Mesodermal cell (in vitro differentiated cells): ENCODE measurements at regions not wholly inside any gene's neighbourhood (a gene's known extent, or its start where the extent isn't known, plus 50 kb on each side); places are given as distances from the start of the nearest gene placed in this dataset.
"Not testable (repeated sequence)": the region's sequence is repeated elsewhere in the genome, so short reads cannot be mapped to it uniquely, and the experiment has no call there.

Experiments used
- H3K27ac ChIP-seq: 2 replicates; pipeline ENCODE4 v1.7.0; 2013; ENCODE audit warnings: mild to moderate bottlenecking, low read depth, low read length, moderate library complexity; ENCODE audit not compliant: severe bottlenecking
- H3K36me3 ChIP-seq: 2 replicates; pipeline ENCODE4 v1.7.1; 2013; ENCODE audit warnings: mild to moderate bottlenecking, low read length, moderate library complexity; ENCODE audit not compliant: control insufficient read depth, insufficient read depth
- H3K4me1 ChIP-seq: one replicate; pipeline ENCODE4 v1.7.1; 2013; ENCODE audit warnings: mild to moderate bottlenecking, low read length; ENCODE audit not compliant: insufficient read depth, control insufficient read depth, poor library complexity, severe bottlenecking
- H3K4me3 ChIP-seq: 2 replicates; pipeline ENCODE4 v1.7.0; 2013; ENCODE audit warnings: low read length, control low read depth, mild to moderate bottlenecking; ENCODE audit not compliant: insufficient read depth, poor library complexity, severe bottlenecking; ENCODE audit errors: extremely low read depth
- H3K9me3 ChIP-seq: 2 replicates; pipeline ENCODE4 v1.7.1; 2013; ENCODE audit warnings: mild to moderate bottlenecking, low read length, moderate library complexity; ENCODE audit not compliant: control insufficient read depth
- WGBS, 2 experiments: methylation state at CpG; one replicate each; pipeline ENCODE4 v1.1.5; 2013; ENCODE audit warnings: missing lambda C conversion rate in 2 of 2; ENCODE audit not compliant: insufficient coverage in 2 of 2; 5-methylcytosine and 5-hydroxymethylcytosine counted together

DNA sequence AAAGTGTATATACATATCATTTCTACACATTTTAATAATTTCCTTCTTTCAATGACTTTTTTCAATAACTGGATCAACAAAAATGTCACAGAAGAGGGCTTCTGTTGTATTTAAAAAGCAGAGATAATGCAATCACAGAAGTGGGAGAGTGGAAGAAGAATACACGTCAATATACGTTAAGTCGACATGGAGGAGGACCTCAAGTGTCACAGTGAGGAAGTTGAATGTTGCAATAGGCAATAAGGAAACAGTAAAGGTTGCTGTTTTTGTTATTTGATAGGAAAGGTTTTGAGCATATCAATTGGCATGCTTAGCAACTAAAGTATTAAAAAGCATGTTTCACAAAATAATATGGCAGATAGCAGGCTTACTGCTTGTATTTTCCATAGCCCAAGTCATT lies 184.0 kb upstream of the NR4A3 start:
- Histone ChIP-seq H3K4me3 (no peak overlapping the region), H3K9me3 (peaks cover 5% of the 10 kb centered on the region), H3K4me1 (no peaks in the 10 kb centered on the region), H3K27ac (no peak overlapping the region), H3K36me3 (no peaks in the 10 kb centered on the region)
- WGBS, 2 experiments: 88 to 100% methylated on average over 3 of the region's 3 CpGs

DNA sequence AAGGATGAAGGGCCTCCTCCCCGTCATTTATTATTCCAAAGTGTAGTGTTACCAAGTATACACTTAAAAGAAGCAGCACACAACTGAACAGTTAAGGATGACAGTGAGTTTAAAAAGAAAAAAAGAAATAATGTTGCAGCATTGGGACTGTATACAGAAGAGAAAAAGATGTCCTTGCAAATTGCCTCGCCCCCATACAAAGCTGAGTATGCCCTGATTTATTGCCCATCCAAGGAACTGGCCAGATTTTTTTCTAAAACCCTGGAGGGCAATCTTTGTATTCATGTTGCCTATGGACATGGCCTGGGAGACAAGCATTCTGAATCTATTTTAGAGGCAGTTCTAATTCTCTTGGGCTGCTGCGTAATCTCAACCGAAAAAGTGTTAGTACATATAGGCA lies 182.7 kb upstream of the NR4A3 start:
- H3K27ac ChIP-seq: no peak overlapping the region
- no peaks in the 10 kb centered on the region for H3K4me1 ChIP-seq
- no peak overlapping the region for H3K4me3 ChIP-seq
- H3K9me3 ChIP-seq: peaks cover 5% of the 10 kb centered on the region
- WGBS, 2 experiments: 83 to 100% methylated on average over 1 to 2 of the region's 4 CpGs
- H3K36me3 ChIP-seq: no peaks in the 10 kb centered on the region

DNA sequence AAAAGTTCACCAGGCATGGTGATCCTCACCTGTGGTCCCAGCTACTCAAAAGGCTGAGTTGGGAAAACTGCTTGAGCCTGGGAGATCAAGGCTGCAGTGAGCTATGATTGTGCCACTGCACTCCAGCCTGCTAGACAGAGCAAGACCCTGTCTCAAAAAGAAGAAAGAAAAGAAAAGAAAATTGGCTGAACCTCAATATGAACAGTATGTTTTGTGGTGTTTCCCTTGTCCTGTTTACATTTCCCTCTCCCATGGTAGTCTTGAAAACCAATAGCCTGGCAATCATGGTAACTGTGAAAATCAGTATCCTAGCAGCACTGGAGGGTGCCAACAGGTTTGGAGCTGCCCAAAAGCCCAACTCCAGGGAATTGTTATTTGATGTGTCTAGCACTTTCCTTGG lies 174.1 kb upstream of the NR4A3 start:
- Histone ChIP-seq H3K4me3 (no peak overlapping the region), H3K4me1 (no peaks in the 10 kb centered on the region), H3K9me3 (peaks cover 4% of the 10 kb centered on the region), H3K36me3 (no peaks in the 10 kb centered on the region), H3K27ac (no peak overlapping the region)

DNA sequence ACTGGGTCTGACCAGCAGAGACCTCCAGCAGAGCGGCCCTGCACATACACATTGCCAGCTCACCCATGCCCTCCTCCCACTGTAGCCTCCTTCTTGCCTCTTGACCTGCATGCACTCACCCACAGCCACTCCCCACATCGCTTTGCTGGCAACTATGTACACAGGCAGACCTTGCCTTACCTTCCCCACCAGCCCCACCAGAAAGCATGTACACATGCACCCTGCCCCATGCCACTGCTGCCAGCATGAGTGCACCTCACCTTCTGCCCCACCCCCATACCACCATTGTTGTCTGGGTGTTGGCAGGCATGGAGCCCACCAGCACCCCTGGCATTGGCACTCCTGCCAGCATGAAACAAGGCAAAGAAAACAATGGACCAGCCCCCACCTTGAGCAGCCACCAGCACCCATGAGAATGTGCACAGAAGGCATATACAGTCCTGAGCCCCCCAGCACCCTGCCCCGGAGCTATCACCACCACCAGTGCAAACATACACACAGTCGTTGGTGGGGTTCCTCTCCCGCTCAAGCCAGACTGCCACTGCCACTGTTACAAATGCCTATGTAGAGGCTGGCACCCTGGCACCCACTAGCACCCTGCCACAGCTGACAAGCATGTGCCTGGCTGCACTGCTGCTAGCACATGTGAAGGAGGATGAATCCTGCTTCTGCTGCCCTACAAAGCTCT lies 171.4 kb upstream of the NR4A3 start:
- H3K27ac ChIP-seq: no peak overlapping the region
- H3K36me3 ChIP-seq: no peaks in the 10 kb centered on the region
- H3K9me3 ChIP-seq: peaks cover 4% of the 10 kb centered on the region
- no peaks in the 10 kb centered on the region for H3K4me1 ChIP-seq
- 76 to 91% methylated on average over 4 to 5 of the region's 5 CpGs for WGBS, 2 experiments
- H3K4me3 ChIP-seq: no peak overlapping the region

DNA sequence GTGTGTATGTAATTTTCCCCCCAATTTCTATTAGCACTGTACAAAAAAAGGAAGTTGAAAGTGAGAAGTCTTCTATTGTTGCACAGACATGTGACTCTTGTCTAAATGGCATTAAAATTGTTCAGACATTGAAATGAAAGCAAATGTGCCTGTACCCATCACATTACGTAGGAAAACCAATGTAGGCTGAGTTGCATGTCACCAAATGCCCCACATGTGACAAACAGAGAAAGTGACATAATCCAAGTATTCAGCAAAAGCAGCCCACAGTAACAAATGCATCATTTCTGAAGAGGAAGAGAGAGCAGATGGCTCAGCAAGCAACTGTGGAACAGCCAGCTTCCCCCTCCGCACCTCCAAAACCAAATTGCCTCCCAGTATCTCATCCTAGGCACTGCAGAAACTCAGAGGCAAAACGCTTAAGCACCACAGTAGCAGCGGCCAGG lies 161.5 kb upstream of the NR4A3 start:
- Histone ChIP-seq H3K27ac (no peak overlapping the region), H3K9me3 (no peaks in the 10 kb centered on the region), H3K4me3 (no peak overlapping the region), H3K4me1 (no peaks in the 10 kb centered on the region), H3K36me3 (no peaks in the 10 kb centered on the region)
- 100% methylated on average over 1 to 3 of the region's 4 CpGs for WGBS, 2 experiments

DNA sequence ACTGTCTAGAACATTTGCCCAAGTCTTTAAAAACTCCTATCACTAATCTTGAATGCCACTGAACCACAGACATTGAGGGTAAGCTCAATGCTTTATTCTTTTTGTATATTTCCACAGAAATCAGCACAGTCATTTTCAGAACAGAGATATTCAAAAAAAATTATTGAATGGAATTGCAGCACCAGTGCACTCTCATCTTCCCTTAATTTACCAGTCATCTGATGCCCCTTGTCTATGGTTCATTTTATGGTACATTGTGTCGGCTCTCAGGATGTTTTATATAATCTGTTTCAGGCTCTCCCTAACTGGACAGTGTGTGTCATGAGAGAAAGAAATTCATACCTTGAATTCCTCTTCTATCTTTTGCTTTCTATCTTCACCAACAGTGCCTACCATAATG lies 158.4 kb upstream of the NR4A3 start:
- H3K27ac ChIP-seq: no peak overlapping the region
- WGBS, 2 experiments: no CpG with 5 or more reads among the region's 1 CpG
- H3K36me3 ChIP-seq: no peaks in the 10 kb centered on the region
- no peaks in the 10 kb centered on the region for H3K9me3 ChIP-seq
- no peaks in the 10 kb centered on the region for H3K4me1 ChIP-seq
- H3K4me3 ChIP-seq: no peak overlapping the region

DNA sequence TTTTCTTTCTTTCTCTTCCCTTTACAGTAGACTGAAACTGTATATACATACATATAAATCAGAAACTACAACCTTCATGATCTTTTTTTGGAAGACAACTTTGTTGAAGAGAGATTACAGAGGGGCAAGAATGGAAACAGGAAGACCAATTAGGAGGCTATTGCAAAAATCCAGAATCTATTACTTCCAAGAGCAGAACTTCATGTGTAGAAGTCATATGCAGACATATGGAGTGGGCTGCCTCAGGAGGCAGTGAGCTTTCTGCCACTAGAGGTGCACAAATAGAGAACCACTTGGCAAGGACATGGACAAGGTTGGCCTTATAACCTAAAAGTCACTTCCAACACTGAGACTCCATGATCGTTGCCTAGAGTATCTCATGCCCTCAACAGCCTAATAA lies 157.8 kb upstream of the NR4A3 start:
- no peak overlapping the region for H3K4me3 ChIP-seq
- H3K36me3 ChIP-seq: no peaks in the 10 kb centered on the region
- WGBS, 2 experiments: no CpG with 5 or more reads among the region's 1 CpG
- no peaks in the 10 kb centered on the region for H3K4me1 ChIP-seq
- no peaks in the 10 kb centered on the region for H3K9me3 ChIP-seq
- no peak overlapping the region for H3K27ac ChIP-seq

DNA sequence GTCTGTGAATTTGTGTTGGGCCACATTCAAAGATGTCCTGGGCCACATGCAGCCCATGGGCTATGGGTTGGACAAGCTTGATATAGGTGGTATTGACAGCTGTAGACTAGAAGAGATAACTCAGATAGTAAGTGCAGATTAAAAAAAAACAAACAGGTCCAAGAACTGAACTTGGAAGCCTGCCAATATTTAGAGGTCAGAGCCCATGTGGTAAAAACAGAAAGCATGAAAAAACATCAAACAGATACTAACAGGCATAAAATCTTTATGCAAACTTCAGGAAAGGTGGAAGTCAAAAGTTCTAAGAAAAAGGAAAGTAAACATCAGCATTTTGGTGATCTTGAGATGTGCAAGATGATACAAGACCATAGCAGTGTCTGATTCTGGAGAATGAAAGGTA lies 155.1 kb upstream of the NR4A3 start:
- H3K4me3 ChIP-seq: no peak overlapping the region
- H3K27ac ChIP-seq: no peak overlapping the region
- no peaks in the 10 kb centered on the region for H3K4me1 ChIP-seq
- no peaks in the 10 kb centered on the region for H3K36me3 ChIP-seq
- H3K9me3 ChIP-seq: no peaks in the 10 kb centered on the region

DNA sequence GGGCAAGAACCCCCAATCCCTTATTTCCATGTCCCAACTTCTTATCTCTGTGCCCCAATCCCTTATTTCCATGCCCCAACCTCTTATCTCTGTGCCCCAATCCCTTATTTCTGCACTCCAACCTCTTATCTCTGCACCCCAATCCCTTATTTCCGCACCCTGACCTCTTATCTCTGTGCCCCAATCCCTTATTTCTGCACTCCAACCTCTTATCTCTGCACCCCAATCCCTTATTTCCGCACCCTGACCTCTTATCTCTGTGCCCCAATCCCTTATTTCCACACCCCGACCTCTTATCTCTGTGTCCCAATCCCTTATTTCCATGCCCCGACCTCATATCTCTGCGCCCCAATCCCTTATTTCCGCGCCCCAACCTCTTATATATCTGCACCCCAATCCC lies 150.8 kb upstream of the NR4A3 start:
- H3K4me3 ChIP-seq, H3K9me3 ChIP-seq, H3K4me1 ChIP-seq, H3K36me3 ChIP-seq, H3K27ac ChIP-seq: not testable (repeated sequence)
- 83 to 88% methylated on average over 4 to 7 of the region's 7 CpGs for WGBS, 2 experiments

DNA sequence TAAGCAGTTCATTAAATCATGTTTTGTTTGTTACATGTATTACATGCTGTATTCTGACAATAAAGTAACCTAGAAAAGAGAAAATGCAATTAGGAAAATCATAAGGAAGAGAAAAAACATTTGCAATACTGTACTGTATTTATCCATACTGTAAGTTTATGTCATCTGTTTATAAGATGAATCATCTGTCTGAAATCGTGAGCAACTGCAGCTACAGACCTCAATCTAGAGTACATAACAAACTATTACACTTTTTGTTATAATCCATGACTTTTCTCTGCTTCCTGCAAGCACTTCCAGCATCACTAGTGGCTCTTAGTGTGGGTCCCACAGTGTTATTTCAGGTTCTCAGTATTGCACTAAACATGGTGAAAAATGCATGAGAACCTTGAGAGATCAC lies 144.4 kb upstream of the NR4A3 start:
- WGBS, 2 experiments: no CpG with 5 or more reads among the region's 1 CpG
- Histone ChIP-seq H3K9me3 (no peaks in the 10 kb centered on the region), H3K36me3 (no peaks in the 10 kb centered on the region), H3K27ac (no peak overlapping the region), H3K4me3 (no peak overlapping the region), H3K4me1 (no peaks in the 10 kb centered on the region)

DNA sequence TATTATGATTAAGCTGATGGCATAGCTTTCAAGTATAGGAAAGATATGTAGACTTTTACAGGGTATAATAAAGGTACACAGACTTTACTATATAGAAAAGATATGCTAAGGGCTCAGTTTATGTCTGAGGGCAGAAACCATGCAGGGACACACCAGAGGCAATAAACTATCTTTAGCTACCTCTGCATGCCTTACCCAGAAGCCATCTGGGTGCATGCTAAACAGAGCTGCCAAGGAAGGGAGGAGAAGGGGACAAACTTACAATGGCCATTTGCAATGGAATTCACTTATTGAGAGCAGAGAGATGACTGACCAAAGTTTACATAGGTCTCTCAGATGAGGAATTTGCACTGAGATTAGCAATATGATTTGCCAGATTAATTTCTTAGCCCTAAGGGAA lies 143.1 kb upstream of the NR4A3 start:
- no peak overlapping the region for H3K4me3 ChIP-seq
- H3K36me3 ChIP-seq: no peaks in the 10 kb centered on the region
- no peaks in the 10 kb centered on the region for H3K4me1 ChIP-seq
- H3K9me3 ChIP-seq: no peaks in the 10 kb centered on the region
- no peak overlapping the region for H3K27ac ChIP-seq
